Mucosa of descending colon (tissue), 3 donors: ENCODE measurements at regions not wholly inside any gene's neighbourhood (a gene's known extent, or its start where the extent isn't known, plus 50 kb on each side); places are given as distances from the start of the nearest gene placed in this dataset.

Source experiments
- ATAC-seq: fragments of 200-7000 bp; cut with Tn5 transposase; one replicate; pipeline ENCODE4 v1.9.1; 2020; ENCODE audit warnings: mild to moderate bottlenecking, moderate library complexity
- DNase-seq, 3 donors: peaks; one replicate each; pipeline ENCODE4 v3.0.0-alpha.2; 2020
- H3K36me3 ChIP-seq: fragments of 200-600 bp; one replicate; pipeline ENCODE4 v1.8.0; 2021; ENCODE audit warnings: low read depth, mild to moderate bottlenecking
- H3K4me1 ChIP-seq: fragments of 200-600 bp; one replicate; pipeline ENCODE4 v1.8.0; 2021; ENCODE audit warnings: low read depth, mild to moderate bottlenecking
- H3K4me3 ChIP-seq: fragments of 200-600 bp; one replicate; pipeline ENCODE4 v1.8.0; 2021; ENCODE audit warnings: mild to moderate bottlenecking
- H3K9me3 ChIP-seq: fragments of 200-600 bp; one replicate; pipeline ENCODE4 v1.8.0; 2021; ENCODE audit warnings: mild to moderate bottlenecking
- intact Hi-C, 2 donors: fragments of 100-400 bp; cut with DNase I in 1 of 2; cut with micrococcal nuclease in 1 of 2; formaldehyde crosslinking; loops; one replicate each; pipeline versions ENCODE4 v1.11.0 to v1.11.1; 2022; cut with DNase I, micrococcal nuclease
- TF ChIP-seq, protein P1 (sequence below): fragments of 200-600 bp; IDR thresholded peaks from one replicate; pipeline ENCODE4 v1.8.0; 2022; ENCODE audit warnings: antibody characterized with exemption, mild to moderate bottlenecking
- donor health status: DM: no; HTN: no; CAD: no; lungs with moderate emphysema.
- donor health status: DM: no; HTN: no; CAD: no.
- donor health status: DM: no; HTN: yes; CAD: no.

DNA sequence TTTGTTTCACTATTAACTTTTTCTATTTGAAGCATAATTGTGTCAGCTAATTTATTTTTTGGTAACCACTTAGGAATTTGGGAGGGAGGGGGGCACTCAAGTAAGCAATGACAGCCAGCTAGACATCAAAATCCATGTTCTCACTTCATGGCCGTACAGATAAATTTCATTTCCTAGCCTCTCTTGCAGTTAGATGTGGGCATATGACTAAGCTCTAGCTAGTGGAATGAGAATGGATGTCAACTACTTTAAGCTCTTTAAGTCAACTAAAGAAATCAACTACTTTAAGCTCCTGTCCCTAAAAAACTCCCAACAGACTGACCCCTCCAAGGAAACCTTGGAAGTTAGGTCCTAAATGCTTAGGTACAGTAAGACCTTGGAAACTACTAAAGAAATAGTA, 92.0 kb downstream of the KCNRG start:
- no peak for ATAC-seq
- intact Hi-C loops = no loop called here
- TF ChIP-seq, protein P1, sequence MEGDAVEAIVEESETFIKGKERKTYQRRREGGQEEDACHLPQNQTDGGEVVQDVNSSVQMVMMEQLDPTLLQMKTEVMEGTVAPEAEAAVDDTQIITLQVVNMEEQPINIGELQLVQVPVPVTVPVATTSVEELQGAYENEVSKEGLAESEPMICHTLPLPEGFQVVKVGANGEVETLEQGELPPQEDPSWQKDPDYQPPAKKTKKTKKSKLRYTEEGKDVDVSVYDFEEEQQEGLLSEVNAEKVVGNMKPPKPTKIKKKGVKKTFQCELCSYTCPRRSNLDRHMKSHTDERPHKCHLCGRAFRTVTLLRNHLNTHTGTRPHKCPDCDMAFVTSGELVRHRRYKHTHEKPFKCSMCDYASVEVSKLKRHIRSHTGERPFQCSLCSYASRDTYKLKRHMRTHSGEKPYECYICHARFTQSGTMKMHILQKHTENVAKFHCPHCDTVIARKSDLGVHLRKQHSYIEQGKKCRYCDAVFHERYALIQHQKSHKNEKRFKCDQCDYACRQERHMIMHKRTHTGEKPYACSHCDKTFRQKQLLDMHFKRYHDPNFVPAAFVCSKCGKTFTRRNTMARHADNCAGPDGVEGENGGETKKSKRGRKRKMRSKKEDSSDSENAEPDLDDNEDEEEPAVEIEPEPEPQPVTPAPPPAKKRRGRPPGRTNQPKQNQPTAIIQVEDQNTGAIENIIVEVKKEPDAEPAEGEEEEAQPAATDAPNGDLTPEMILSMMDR = no peak

DNA sequence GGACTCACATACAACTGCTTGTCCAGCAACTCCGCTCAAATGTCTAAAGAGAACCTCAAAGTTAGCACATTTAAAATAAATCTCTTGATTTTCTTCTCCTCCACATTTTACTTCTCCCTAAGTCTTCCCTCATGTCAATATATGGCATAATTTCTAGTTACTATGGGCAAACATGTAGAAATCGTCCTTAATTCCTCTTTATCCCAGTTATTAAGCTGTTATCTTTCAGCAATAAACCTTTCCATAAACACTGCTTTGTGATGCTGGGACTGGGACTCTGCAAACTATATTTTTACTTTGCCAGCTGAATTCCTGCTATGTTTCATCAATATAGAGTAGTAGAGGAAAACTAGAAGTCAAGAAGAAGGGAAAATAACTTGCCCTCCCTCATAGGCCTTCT, 99.7 kb downstream of the KCNRG start:
- intact Hi-C loops = no loop called here
- no peaks in the 10 kb centered on the region for H3K9me3 ChIP-seq
- H3K4me3 ChIP-seq = no peak overlapping the region
- DNase-seq (no peak), ATAC-seq (no peak)
- TF ChIP-seq, protein P1 = no peak
- peaks cover 9% of the 10 kb centered on the region for H3K4me1 ChIP-seq
- H3K36me3 ChIP-seq = no peaks in the 10 kb centered on the region

More for the DNA sequence above, 92.0 kb downstream of the KCNRG start:
- no peak for DNase-seq
- no peaks in the 10 kb centered on the region for H3K36me3 ChIP-seq
- H3K4me1 ChIP-seq = peaks cover 10% of the 10 kb centered on the region
- no peaks in the 10 kb centered on the region for H3K9me3 ChIP-seq
- no peak overlapping the region for H3K4me3 ChIP-seq

DNA sequence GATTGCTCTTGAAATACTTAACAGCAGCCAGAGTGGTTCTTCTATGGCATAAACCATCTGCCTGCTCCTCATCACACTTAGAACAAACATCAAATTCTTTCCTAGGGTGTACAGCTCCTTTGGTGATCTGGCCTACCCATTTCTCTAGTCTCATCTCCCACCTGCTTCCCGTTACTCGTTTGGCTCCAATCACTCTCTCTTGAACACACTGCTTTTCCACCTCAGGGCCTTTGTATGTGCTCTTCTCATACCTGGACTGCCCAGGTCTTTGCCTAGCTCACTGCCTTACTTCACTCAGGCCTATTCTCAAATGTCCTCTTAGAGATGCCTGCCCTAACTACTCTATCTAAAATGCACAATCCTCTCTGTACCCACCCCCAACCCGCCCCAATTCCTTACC, 100.5 kb downstream of the KCNRG start:
- peaks cover 9% of the 10 kb centered on the region for H3K4me1 ChIP-seq
- H3K9me3 ChIP-seq = no peaks in the 10 kb centered on the region
- ATAC-seq (peak; percentile 9), DNase-seq (no peak)
- no peak overlapping the region for H3K4me3 ChIP-seq
- H3K36me3 ChIP-seq = no peaks in the 10 kb centered on the region
- TF ChIP-seq, protein P1 = no peak
- intact Hi-C loops = no loop called here

DNA sequence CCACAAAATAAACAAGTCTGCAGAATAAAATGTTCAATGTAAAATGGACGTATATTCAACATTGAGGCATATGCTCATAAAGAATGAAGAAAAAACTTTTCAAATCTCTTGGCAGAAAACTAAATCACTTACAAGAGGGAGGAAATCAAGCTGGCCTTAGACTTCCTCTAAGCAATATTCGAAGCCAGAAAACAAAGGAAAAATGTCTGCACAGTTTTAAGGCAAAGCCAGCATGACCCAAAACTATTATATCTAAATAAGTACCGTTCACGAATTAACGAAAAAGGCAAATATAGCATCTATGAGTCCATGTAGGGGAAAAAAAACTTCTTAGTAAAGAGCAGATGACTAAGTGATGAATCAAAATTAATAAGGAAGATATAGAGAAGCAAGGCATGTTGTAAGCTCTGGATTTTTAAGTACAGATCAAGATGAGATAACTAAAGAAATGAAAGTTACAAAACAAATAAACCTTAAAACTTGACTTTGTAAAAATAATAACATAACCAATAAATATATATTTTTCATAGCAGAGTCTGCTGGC, 101.3 kb downstream of the KCNRG start:
- DNase-seq (no peak), ATAC-seq (no peak)
- intact Hi-C loops = no loop called here
- Histone ChIP-seq H3K9me3 (no peaks in the 10 kb centered on the region), H3K4me1 (peaks cover 9% of the 10 kb centered on the region), H3K36me3 (no peaks in the 10 kb centered on the region), H3K4me3 (no peak overlapping the region)
- TF ChIP-seq, protein P1 = no peak

DNA sequence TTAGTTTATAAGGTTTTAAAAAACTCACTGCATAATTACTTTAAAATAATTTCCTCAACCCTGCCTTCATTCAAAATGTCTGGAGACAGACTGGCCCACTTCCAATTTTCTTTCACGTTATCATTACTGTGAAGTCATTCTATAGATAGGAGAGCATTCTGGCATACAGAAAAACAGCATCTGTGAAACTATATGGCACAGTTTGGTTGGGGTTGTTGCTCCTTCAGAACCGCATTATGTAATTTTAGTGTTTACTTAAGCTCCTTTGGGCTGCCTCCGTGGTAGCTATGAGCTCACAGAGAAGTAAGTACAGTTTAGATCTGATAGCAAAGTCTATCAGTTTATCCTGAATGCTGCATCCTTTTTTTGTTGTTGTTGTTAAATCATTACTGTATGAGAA, 104.3 kb downstream of the KCNRG start:
- Histone ChIP-seq H3K36me3 (no peaks in the 10 kb centered on the region), H3K4me1 (peaks cover 17% of the 10 kb centered on the region), H3K9me3 (no peaks in the 10 kb centered on the region), H3K4me3 (no peak overlapping the region)
- TF ChIP-seq, protein P1 = no peak
- DNase-seq (no peak), ATAC-seq (no peak)
- intact Hi-C loops = no loop called here

DNA sequence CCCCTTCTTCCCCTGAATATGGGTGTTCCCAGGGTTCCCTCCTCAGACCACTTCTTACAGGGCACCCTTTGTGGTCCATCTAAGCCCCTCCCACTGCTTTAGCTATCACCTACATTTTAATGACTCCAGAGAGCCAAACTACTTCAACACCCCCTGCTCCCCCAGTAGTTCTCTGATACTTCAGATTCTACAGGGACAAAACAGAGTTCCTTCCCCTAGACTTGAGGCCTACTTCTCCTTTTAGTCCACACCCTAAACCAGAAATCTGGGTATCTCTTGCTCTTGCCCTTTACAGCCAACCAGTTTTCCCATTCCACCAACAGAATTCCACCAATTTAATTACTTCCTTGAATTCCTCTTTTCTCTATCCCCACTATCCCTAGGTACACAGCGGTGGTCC, 107.2 kb downstream of the KCNRG start:
- no peak for ATAC-seq
- TF ChIP-seq, protein P1 = no peak
- intact Hi-C loops = loop anchor here in 1 of 2 donors (5.0 kb wide), 1 partner anchor 40 kb away; no protein-coding TSS in a partner anchor
- peaks cover 15% of the 10 kb centered on the region for H3K4me1 ChIP-seq
- H3K9me3 ChIP-seq = no peaks in the 10 kb centered on the region
- no peak for DNase-seq
- no peak overlapping the region for H3K4me3 ChIP-seq
- H3K36me3 ChIP-seq = no peaks in the 10 kb centered on the region
